IMR-90 (cell line): ENCODE measurements at regions not wholly inside any gene's neighbourhood (a gene's known extent, or its start where the extent isn't known, plus 50 kb on each side); places are given as distances from the start of the nearest gene placed in this dataset.

Source experiments
- BHLHE40 ChIP-seq: fragments of 150-350 bp; IDR thresholded peaks from 2 replicates; pipeline ENCODE4 v1.6.1; 2016; ENCODE audit warnings: mild to moderate bottlenecking, low read depth, low read length
- CHD1 ChIP-seq: IDR thresholded peaks from 2 replicates; pipeline ENCODE4 v1.6.1; 2012; ENCODE audit warnings: low read depth, low read length, improper control_type of control experiment
- NFE2L2 ChIP-seq: fragments of 150-350 bp; IDR thresholded peaks from 2 replicates; pipeline ENCODE4 v1.6.1; 2016; ENCODE audit warnings: low read depth, mild to moderate bottlenecking, low read length
- POLR2A ChIP-seq: IDR thresholded peaks from 2 replicates; pipeline ENCODE4 v1.6.1; 2012; ENCODE audit warnings: mild to moderate bottlenecking, low read depth, low read length
- RAD21 ChIP-seq: IDR thresholded peaks from 2 replicates; pipeline ENCODE4 v1.6.1; 2012; ENCODE audit warnings: low read length, improper control_type of control experiment
- RCOR1 ChIP-seq: IDR thresholded peaks from 2 replicates; pipeline ENCODE4 v1.6.1; 2012; ENCODE audit warnings: mild to moderate bottlenecking, low read length, improper control_type of control experiment; ENCODE audit not compliant: insufficient replicate concordance
- RFX5 ChIP-seq: IDR thresholded peaks from 2 replicates; pipeline ENCODE4 v1.8.0; 2012; ENCODE audit warnings: low read depth, mild to moderate bottlenecking, low read length, moderate library complexity
- SMC3 ChIP-seq: fragments of 150-350 bp; IDR thresholded peaks from 2 replicates; pipeline ENCODE4 v1.6.1; 2016; ENCODE audit warnings: low read depth, mild to moderate bottlenecking, antibody characterized with exemption, low read length, moderate library complexity
- TF ChIP-seq, protein P1 (sequence below): conservative IDR thresholded peaks from 2 replicates; pipeline ENCODE4 v1.5.1; 2012; ENCODE audit warnings: mild to moderate bottlenecking, low read depth, low read length, improper control_type of control experiment

DNA sequence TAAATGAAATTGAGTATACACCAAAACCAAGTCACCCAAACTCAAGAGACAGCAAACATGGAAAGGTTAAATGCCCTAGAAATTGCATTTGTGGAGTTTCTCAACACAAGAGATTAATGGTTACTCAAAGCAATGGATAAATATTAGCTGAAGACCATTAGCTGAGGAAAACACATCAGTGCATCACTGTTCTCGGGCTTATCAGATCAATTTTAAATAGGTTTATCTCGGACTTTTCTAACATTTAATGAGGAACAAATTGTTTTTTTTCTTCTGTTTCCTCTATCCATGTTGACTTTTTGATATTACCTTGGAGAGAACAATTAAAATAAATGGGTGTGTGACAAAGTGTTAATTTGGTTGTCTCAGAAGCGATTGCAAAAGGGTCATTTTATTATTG lies 105.4 kb upstream of the PIK3C3 start:
- TF ChIP-seq, protein P1, sequence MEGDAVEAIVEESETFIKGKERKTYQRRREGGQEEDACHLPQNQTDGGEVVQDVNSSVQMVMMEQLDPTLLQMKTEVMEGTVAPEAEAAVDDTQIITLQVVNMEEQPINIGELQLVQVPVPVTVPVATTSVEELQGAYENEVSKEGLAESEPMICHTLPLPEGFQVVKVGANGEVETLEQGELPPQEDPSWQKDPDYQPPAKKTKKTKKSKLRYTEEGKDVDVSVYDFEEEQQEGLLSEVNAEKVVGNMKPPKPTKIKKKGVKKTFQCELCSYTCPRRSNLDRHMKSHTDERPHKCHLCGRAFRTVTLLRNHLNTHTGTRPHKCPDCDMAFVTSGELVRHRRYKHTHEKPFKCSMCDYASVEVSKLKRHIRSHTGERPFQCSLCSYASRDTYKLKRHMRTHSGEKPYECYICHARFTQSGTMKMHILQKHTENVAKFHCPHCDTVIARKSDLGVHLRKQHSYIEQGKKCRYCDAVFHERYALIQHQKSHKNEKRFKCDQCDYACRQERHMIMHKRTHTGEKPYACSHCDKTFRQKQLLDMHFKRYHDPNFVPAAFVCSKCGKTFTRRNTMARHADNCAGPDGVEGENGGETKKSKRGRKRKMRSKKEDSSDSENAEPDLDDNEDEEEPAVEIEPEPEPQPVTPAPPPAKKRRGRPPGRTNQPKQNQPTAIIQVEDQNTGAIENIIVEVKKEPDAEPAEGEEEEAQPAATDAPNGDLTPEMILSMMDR = no peak
- no peak for TF ChIP-seq CHD1
- TF ChIP-seq RCOR1 = no peak
- TF ChIP-seq RAD21 = no peak
- TF ChIP-seq BHLHE40 = no peak
- TF ChIP-seq SMC3 = no peak
- TF ChIP-seq RFX5 = no peak
- TF ChIP-seq POLR2A = no peak
- TF ChIP-seq NFE2L2 = no peak
